ENCODE measurements at regions not wholly inside any gene's neighbourhood (a gene's known extent, or its start where the extent isn't known, plus 50 kb on each side); places are given as distances from the start of the nearest gene placed in this dataset.
"Not testable (repeated sequence)": the region's sequence is repeated elsewhere in the genome, so short reads cannot be mapped to it uniquely, and the experiment has no call there.

DNA sequence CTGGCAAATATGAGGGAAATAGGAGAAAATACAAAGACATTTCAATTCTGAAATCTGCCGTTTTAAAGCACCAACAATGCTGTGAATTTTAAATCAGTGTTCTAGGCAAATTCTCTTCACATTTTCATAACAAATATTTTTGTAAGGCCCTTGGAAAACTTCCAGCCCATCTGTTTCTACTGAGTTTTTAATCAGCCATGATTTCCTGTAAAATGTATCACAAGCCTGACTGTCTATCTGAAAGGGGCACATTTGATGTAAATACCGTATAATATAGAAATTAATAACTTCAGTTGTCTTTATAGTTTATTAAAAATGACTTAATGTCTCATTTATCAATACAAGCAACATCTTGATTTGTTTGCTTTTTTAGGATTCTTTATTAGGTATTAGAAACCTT is 454.7 kb downstream of the PYDC2 start:
- TF ChIP-seq, protein P1, sequence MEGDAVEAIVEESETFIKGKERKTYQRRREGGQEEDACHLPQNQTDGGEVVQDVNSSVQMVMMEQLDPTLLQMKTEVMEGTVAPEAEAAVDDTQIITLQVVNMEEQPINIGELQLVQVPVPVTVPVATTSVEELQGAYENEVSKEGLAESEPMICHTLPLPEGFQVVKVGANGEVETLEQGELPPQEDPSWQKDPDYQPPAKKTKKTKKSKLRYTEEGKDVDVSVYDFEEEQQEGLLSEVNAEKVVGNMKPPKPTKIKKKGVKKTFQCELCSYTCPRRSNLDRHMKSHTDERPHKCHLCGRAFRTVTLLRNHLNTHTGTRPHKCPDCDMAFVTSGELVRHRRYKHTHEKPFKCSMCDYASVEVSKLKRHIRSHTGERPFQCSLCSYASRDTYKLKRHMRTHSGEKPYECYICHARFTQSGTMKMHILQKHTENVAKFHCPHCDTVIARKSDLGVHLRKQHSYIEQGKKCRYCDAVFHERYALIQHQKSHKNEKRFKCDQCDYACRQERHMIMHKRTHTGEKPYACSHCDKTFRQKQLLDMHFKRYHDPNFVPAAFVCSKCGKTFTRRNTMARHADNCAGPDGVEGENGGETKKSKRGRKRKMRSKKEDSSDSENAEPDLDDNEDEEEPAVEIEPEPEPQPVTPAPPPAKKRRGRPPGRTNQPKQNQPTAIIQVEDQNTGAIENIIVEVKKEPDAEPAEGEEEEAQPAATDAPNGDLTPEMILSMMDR (conservative IDR thresholded peaks at IDR 0.05; ENCODE audit: low read depth, low read length): no peak
- no peak overlapping the region for H3K4me3 ChIP-seq (ENCODE audit: low read length)
- DNase-seq (ENCODE audit: low read depth): no peak

DNA sequence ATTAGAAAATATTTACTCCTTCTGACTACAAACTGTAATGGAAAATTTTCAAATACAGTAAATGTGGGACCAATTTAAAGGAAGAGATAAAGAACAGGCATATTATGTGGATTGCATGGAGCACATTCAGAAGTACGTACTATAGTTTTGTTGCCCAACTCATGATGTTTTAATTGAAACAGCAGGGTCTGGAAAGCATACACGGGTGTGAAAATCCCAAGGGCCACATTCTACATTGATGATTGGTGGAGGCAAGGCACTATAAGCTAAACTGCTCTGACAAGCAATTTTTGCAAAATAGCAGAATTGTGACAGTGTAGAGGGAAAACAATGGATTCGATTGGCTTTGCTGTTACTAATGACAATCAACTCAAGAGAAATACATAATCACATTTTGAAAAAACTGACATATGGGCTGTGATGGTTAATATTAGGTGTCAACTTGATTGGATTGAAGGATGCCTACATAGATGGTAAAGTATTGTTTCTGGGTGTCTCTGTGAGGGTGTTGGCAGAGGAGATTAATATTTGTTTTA is 458.6 kb downstream of the PYDC2 start:
- TF ChIP-seq, protein P1 (conservative IDR thresholded peaks at IDR 0.05; ENCODE audit: low read depth, low read length): no peak
- no peak overlapping the region for H3K4me3 ChIP-seq (ENCODE audit: low read length)
- no peak for DNase-seq (ENCODE audit: low read depth)

DNA sequence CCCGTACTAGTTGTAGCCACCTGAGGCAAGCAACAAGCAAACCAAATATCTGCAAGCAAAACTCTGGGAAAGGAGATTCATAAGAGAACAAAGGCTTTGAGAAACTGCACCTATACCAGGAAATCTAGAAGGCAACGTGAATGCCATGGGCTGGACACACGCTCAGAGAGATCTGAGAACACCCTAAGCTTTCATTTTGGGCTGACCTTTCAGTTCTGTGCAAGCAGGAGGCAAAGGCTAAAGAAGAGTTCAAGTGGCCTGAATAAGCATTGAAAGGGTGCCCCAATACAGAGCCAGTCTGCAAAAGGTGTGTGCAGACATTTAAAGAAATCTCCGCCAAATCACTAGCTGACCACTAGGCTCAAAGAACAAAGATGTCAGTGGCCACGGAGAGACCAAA is 461.6 kb downstream of the PYDC2 start:
- DNase-seq (ENCODE audit: low read depth): no peak
- H3K4me3 ChIP-seq (ENCODE audit: low read length): no peak overlapping the region
- TF ChIP-seq, protein P1 (conservative IDR thresholded peaks at IDR 0.05; ENCODE audit: low read depth, low read length): no peak

DNA sequence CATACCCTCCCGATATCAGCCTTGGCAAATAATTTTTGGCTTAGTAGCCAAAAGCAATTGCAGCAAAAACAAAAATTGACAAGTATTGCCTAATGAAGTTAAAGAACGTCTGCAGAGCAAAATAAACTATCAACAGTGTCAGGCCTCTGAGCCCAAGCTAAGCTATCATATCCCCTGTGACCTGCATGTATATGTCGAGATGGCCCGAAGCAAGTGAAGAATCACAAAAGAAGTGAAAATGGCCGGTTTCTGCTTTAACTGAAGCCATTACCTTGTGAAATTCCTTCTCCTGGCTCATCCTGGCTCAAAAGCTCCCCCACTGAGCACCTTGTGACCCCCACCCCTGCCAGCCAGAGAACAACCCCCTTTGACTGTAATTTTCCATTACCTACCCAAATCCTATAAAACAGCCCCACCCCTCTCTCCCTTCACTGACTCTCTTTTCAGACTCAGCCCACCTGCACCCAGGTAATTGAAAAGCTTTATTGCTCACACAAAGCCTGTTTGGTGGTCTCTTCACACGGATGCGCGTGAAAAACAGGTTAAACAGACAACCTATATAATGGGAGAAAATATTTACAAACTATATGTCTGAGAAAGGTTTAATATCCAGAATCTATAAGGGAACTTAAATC is 466.3 kb downstream of the PYDC2 start:
- not testable (repeated sequence) for H3K4me3 ChIP-seq (ENCODE audit: low read length); DNase-seq (ENCODE audit: low read depth)

DNA sequence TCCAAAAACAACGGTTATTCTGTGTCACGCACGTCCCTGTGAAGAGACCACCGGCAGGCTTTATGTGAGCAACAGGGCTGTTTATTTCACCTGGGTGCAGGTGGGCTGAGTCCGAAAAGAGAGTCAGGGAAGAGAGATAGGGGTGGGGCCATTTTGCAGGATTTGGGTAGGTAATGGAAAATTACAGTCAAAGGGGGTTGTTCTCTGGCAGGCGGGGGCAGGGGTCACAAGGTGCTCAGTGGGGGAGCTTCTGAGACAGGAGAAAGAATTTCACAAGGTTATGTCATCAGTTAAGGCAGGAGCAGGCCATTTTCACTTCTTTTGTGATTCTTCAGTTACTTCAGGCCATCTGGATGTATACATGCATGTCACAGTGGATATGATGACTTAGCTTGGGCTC is 467.0 kb downstream of the PYDC2 start:
- not testable (repeated sequence) for H3K4me3 ChIP-seq (ENCODE audit: low read length); DNase-seq (ENCODE audit: low read depth)

DNA sequence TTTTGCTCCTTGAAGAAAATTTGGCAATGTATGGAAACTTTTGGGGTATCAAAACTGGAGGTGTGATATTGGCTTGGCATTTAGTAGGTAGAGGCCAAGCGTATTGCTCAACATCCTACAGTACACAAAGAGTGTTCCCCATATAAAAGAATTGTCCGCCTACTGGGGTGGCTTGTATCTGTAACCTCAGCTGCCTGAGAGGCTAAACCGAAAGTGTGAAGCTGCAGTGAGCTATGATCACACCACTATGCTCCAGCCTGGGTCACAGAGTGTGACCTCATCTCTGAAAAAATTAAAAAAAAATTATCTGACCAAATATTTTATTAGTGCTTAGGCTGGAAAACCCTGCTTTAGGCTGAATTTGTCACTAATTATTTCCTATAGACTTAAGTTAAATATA is 483.9 kb downstream of the PYDC2 start:
- TF ChIP-seq, protein P1 (conservative IDR thresholded peaks at IDR 0.05; ENCODE audit: low read depth, low read length): no peak
- H3K4me3 ChIP-seq (ENCODE audit: low read length): no peak overlapping the region
- no peak for DNase-seq (ENCODE audit: low read depth)

DNA sequence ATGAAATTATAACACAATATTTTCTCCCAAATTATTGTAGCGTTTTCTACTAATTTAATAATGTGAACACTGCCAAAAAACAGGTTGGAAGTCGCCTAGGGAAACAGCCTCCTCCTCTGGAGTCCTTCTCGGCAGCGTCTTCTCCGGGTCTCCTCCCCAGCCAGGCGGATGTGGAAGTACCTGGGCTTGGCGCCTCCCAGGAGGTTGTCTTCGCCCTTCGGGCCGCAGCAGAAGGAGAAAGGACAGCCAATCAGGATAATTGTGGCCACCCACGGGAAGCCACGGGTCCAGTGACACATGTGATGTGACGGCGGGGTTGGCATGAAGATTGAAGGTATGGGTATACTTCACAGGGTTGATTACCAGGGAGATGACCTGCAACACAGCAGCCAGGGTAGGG is 491.2 kb downstream of the PYDC2 start:
- DNase-seq (ENCODE audit: low read depth): no peak
- TF ChIP-seq, protein P1 (conservative IDR thresholded peaks at IDR 0.05; ENCODE audit: low read depth, low read length): no peak
- no peak overlapping the region for H3K4me3 ChIP-seq (ENCODE audit: low read length)

DNA sequence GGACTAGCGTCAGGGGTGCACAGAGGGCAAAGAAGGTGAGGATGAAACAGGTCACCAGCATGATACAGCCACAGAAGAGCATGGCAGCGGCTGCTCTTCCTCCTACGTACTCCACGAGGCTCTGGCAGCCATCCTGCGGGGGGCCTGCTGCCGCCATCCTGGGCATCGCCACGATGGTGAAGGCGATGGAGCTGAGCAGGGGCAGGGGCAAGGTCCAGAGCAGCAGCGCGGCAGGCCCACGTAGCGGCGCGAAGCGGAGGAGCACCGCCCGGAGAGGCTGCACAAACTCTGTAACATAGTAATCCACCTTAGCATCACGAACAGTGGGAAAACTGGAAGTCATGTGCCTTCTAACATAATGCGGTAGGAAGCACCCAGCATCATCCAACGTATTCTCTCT is 491.6 kb downstream of the PYDC2 start:
- no peak overlapping the region for H3K4me3 ChIP-seq (ENCODE audit: low read length)
- TF ChIP-seq, protein P1 (conservative IDR thresholded peaks at IDR 0.05; ENCODE audit: low read depth, low read length): no peak
- DNase-seq (ENCODE audit: low read depth): no peak
